Adrenal gland (tissue), 9 donors: ENCODE measurements at regions not wholly inside any gene's neighbourhood (a gene's known extent, or its start where the extent isn't known, plus 50 kb on each side); places are given as distances from the start of the nearest gene placed in this dataset.

Source experiments
- DNase-seq, 7 donors: peaks; one replicate each; pipeline ENCODE4 v3.0.0-alpha.2; 2019 to 2020
- H3K27ac ChIP-seq, 5 donors: fragments of 200-600 bp; sonication (generic) in 4 of 5; 1 replicate in 3 of 5; 2 replicates in 2 of 5; pipeline versions ENCODE4 v1.5.1 to v1.8.0; 2016 to 2020; ENCODE audit warnings: mild to moderate bottlenecking in 1 of 5
- H3K27me3 ChIP-seq: fragments of 200-600 bp; 2 replicates; pipeline ENCODE4 v1.8.0; 2021
- H3K36me3 ChIP-seq, 2 donors: fragments of 200-600 bp; replicated peaks in 1 of 2; 1 replicate in 1 of 2; 2 replicates in 1 of 2; pipeline versions ENCODE4 v1.5.1 to v1.8.0; 2018 to 2022
- H3K4me1 ChIP-seq, 2 donors: fragments of 200-600 bp; replicated peaks in 1 of 2; 1 replicate in 1 of 2; 2 replicates in 1 of 2; pipeline versions ENCODE4 v1.5.1 to v1.8.0; 2018 to 2021
- H3K4me3 ChIP-seq, 4 donors: fragments of 200-600 bp; sonication (generic) in 3 of 4; one replicate each; pipeline ENCODE4 v1.5.1; 2016 to 2018
- H3K9me3 ChIP-seq, 3 donors: fragments of 200-600 bp; sonication (generic) in 1 of 3; replicated peaks in 1 of 3; 1 replicate in 2 of 3; 2 replicates in 1 of 3; pipeline versions ENCODE4 v1.5.1 to v1.8.0; 2016 to 2021
- CTCF ChIP-seq, 6 experiments: fragments of 450-650 bp in 4 of 6; fragments of 200-600 bp in 2 of 6; sonication (generic) in 1 of 6; IDR thresholded peaks; 1 replicate in 5 of 6; 2 replicates in 1 of 6; pipeline versions ENCODE4 v1.5.1 to v1.8.0; 2016 to 2021; ENCODE audit warnings: antibody characterized with exemption in 6 of 6, mild to moderate bottlenecking in 2 of 6, moderate library complexity in 1 of 6
- POLR2A ChIP-seq, 2 donors: fragments of 450-650 bp; IDR thresholded peaks; one replicate each; pipeline ENCODE4 v1.6.1; 2017; ENCODE audit warnings: antibody characterized with exemption in 2 of 2, mild to moderate bottlenecking in 2 of 2, moderate library complexity in 1 of 2
- WGBS, 4 donors: extraction: QIAGEN DNeasy Blood & Tissue Kit in 2 of 4; methylation state at CpG; one replicate each; pipeline versions ENCODE4 v1.1.5 to v1.1.7; 2013 to 2017; 5-methylcytosine and 5-hydroxymethylcytosine counted together
- intact Hi-C, 2 donors: fragments of 100-400 bp; cut with DNase I; formaldehyde crosslinking; loops; one replicate each; pipeline versions ENCODE4 v1.14.1 to v1.15.0; 2022 to 2023
- donor health status: healthy with polysubstance abuse.
- donor health status: Bipolar disorder and iron deficiency.
- donor health status: DM: yes; HTN: yes; CAD: no.
- donor health status: DM: no; HTN: no; CAD: no.
- donor health status: DM: no; HTN: no; CAD: no.

GRCh38 chr16:62167551-62167950 lies 131.3 kb upstream of the CDH8 start:
- intact Hi-C loops, result no loop called here
- no peaks in the 10 kb centered on the region for H3K36me3 ChIP-seq
- no peak overlapping the region for H3K27ac ChIP-seq
- no peak for DNase-seq
- H3K9me3 ChIP-seq, result no peaks in the 10 kb centered on the region
- WGBS, 4 donors, result 89 to 94% (median 92%) methylated on average over 1 of the region's 1 CpG
- no peaks in the 10 kb centered on the region for H3K27me3 ChIP-seq
- H3K4me1 ChIP-seq, result no peaks in the 10 kb centered on the region
- H3K4me3 ChIP-seq, result no peak overlapping the region
- TF ChIP-seq CTCF (IDR thresholded peaks at IDR 0.05) (no peak), POLR2A (IDR thresholded peaks at IDR 0.05) (no peak)

GRCh38 chr16:62157544-62157943 lies 121.3 kb upstream of the CDH8 start:
- DNase-seq, result no peak
- Histone ChIP-seq H3K4me1 (no peaks in the 10 kb centered on the region), H3K27me3 (no peaks in the 10 kb centered on the region), H3K27ac (no peak overlapping the region), H3K4me3 (no peak overlapping the region), H3K36me3 (no peaks in the 10 kb centered on the region), H3K9me3 (no peaks in the 10 kb centered on the region)
- intact Hi-C loops, result no loop called here
- TF ChIP-seq CTCF (IDR thresholded peaks at IDR 0.05) (no peak), POLR2A (IDR thresholded peaks at IDR 0.05) (no peak)
- WGBS, 4 donors, result 89 to 92% (median 91%) methylated on average over 3 of the region's 3 CpGs

- H3K9me3 ChIP-seq, result no peaks in the 10 kb centered on the region
- no peaks in the 10 kb centered on the region for H3K27me3 ChIP-seq
- 77 to 91% (median 84%) methylated on average over 2 of the region's 2 CpGs for WGBS, 4 donors
- intact Hi-C loops, result no loop called here
- H3K27ac ChIP-seq, result no peak overlapping the region
- DNase-seq, result no peak
- no peaks in the 10 kb centered on the region for H3K36me3 ChIP-seq
- no peak overlapping the region for H3K4me3 ChIP-seq
- TF ChIP-seq CTCF (IDR thresholded peaks at IDR 0.05) (no peak), POLR2A (IDR thresholded peaks at IDR 0.05) (no peak)
- no peaks in the 10 kb centered on the region for H3K4me1 ChIP-seq
Measured at GRCh38 chr16:62156971-62157370, 120.7 kb upstream of the CDH8 start.

GRCh38 chr16:62149631-62150030 lies 113.4 kb upstream of the CDH8 start:
- Histone ChIP-seq H3K4me3 (no peak overlapping the region), H3K27me3 (no peaks in the 10 kb centered on the region), H3K4me1 (no peaks in the 10 kb centered on the region), H3K36me3 (no peaks in the 10 kb centered on the region), H3K27ac (no peak overlapping the region), H3K9me3 (no peaks in the 10 kb centered on the region)
- no peak for DNase-seq
- TF ChIP-seq CTCF (IDR thresholded peaks at IDR 0.05), result no peak
- no peak for TF ChIP-seq POLR2A (IDR thresholded peaks at IDR 0.05)
- intact Hi-C loops, result no loop called here
